Fibroblast of peridontal ligament (primary cell): ENCODE measurements at regions not wholly inside any gene's neighbourhood (a gene's known extent, or its start where the extent isn't known, plus 50 kb on each side); places are given as distances from the start of the nearest gene placed in this dataset.
A peak's percentile ranks its signal among the peaks of the same experiment; 100 is the strongest.

Source experiments
- DNase-seq: peaks from one replicate; pipeline ENCODE4 v3.0.0-alpha.2; 2010; ENCODE audit errors: extremely low read depth

DNA sequence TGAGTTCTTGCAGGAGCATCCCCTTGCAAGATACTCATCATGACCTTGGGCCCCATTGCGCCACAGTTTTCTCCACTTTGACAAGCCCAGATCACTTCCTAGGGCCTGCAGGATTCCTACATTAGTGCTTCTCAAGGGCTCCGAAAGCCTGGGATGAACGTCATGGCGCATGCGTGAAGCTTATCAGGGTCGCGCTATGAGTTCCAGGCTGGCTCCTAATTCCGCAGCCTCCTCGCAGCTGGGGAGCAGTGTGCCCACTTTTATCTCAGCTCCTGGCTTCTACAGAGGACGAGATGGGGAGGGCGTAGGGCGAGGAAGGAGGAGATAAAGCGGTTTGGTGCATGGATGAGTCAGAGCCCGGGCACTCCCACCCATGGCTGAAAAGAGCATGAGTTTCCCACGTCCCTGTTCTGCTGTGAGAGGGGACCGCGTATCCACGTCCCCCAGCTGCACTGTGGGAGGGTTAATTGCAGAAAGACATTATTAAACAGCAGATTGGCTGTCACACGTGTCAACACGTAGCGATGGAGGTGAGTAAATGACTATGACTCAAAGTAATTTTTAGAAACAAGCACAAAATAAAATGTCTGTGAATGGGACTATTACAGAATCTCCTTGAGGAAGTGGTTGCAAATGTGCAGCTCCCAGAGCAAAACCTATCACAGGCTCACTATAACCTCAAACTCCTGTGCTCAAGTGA, 72.9 kb upstream of the DSP start:
- DNase-seq: peak; percentile 50

DNA sequence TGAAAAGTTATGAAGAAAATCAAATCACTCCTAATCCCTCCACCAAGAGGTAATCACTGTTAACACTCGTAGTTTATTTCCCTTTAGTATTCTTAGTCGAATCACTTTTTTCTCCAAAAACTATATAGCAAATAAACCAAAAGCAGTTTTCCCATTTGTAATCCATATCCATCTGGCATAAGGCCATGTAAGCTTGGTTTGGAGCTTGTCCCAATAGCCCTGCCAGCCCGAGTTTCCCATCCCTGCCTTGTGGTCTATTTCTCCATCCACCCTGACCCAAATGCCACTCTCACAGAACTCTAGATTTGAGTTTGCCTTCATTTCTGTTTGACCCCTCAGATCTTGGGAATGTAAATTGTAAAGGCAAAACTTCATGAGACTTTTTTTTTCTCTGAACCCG, 71.8 kb upstream of the DSP start:
- DNase-seq: peak; percentile 96

DNA sequence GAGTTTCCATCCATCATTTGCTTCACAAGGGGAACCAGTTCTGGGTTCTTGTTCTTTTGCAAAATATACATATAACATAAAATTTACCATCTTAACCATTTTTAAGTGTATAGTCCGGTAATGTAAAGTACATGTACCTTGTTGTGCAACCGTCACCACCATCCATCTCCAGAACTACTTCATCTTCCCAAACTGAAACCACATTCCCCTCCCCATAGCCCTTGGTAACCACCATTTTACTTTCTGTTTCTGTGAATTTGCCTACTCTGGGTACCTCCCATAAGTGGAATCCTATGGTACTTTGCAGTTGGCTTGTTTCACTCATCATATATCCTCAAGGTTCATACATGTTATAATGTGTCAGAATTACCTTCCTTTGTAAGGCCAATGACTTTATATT, 70.3 kb upstream of the DSP start:
- peak; percentile 13 for DNase-seq

DNA sequence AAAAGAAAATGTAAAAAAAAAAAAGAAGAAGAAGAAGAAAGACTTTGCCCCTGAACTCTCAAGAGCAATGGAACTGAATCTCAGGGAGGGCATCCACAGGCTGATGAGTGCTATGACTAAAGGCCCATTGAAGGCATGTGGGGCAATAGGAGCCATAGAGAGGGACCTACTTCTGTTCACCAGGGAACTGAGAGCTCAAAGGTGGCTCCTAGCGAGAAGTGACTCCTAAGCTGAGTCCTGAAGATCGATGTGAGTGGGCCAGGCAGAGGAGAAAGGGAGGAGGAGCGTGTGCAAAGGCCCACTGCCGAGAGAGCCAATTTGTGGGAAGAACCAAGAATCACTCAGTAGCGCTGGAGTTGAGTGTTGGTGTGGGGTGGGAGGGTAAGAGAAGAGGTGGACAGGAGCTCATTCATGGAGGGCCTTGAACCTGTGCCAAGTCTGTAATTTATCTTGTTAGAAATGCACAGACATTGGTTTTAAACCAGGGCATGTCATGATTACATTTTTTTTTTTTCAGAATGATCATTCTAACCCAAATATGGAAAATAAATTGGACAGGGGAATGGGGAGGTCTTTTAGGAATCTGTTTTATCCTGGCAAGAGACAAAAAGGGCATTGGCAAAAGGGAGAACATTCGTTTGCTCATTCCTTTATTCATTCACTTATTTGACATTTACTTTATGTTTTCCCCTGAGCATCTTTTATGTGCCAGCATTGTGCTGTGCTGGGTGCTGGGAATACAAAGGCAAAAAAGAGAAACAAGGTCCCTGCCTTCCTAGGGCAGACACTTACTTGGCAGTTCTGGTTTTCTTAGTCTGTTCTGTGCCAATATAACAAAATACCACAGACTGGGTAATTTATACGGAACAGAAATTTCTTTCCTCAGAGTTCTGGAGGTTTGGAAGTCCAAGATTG, 67.4 kb upstream of the DSP start:
- no peak for DNase-seq

DNA sequence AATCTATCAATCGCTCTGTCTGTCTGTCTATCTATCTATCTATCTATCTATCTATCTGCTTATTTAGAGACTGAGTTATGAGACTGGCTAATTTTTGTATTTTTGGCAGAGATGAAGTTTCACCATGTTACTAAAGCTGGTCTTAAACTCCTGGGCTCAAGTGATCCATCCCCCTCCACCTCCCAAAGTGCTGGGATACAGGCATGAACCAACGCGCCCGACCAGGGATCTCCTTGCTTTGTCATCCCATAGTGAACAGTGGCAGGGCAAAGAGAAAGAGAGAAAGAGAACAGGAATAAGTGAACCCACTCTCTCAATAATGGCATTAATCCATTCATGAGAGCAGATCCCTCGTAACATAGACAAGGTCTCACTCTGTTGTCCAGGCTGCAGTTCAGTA, 66.4 kb upstream of the DSP start:
- DNase-seq: no peak

DNA sequence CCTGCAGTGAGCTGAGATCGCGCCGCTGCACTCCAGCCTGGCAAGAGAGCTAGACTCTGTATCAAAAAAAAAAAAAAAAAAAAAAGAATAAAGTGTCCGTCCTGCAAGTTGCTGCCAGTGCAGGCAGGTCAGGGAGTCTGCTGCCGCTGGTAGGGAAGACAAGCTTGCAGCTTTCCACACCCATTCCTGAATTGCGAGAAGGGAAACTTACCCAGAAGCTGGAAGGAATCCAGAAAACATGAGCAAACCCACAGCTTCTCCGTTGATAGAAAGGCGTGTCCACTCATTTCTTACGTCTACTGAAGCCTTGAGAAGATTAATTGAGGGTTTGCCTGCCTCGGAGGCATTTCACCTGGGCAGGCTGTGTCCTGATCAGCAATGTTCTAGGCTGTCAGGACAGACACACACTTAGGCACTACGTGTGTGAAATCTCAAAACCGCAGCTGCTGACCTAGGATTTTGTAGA, 61.6 kb upstream of the DSP start:
- peak; percentile 60 for DNase-seq

DNA sequence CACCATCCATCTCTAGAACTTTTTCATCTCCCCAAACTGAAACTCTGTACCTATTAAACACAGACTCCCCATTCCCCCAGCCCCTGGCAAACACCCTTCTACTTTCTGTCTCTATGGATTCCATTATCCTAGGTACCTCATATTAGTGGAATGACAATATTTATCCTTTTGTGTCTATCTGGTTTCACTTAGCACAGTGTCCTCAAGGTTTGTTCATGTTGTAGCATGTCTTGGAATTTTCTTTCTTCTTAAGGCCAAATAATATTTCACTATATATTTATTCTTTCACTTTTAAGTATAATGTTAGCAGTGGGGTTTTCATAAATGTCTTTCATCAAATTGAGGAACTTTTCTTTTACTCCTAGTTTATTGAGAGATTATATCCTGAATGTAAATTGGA, 56.8 kb upstream of the DSP start:
- no peak for DNase-seq

DNA sequence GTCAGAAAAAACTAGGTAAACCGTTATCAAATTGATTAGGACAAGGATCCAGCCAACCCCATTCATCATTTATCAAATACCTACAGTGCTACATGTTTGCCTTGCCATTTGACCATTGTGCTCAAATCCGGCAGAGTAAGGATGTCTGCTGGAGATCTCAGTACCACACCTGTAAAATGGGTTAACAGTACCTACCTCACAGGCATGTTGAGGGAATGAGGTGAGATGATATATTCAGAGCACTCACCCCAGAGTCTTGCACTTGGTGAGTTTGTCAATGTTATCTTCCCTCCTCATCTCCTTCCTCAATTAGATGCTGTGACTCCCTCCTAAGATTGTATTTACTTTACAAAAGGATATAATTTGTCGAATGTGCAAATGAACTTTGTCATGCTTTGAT, 54.5 kb upstream of the DSP start:
- DNase-seq: no peak

DNA sequence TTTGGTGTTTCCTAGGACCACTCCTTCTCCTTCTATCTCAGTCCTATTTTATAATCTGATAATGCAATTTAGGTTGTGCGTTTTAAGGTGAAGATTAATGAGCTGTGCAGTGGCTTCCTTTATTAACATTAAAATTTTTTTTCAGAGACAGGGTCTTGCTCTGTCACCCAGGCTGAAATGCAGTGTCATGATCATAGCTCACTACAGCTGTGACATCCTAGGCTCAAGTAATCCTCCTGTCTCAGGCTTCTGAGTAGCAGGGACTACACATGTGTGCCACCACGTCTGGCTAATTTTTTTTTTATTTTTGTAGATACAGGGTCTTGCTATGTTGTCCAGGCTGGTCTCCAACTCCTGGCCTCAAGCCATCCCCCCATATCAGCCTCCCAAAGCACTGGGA, 53.0 kb upstream of the DSP start:
- no peak for DNase-seq

DNA sequence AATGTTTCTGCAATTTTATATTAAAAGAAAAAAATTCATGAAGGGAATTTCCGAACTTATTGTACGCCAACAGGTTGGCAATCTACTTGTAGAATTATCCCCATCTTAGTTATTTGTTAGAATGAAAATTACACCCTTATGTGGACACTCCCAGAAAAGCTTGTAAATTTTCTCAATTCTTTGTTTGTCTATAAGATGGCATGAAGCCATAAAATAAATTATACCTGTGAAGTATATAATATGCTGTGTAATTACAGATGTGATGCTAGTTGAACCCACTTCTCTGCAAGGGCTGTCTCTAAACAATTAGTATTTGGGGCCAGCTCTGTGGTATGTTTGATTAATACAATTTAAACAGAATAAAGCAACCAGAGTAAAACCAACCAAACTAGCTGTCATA, 52.1 kb upstream of the DSP start:
- no peak for DNase-seq
